HG03066 (cell line): ENCODE measurements at regions not wholly inside any gene's neighbourhood (a gene's known extent, or its start where the extent isn't known, plus 50 kb on each side); places are given as distances from the start of the nearest gene placed in this dataset.
"Not testable (repeated sequence)": the region's sequence is repeated elsewhere in the genome, so short reads cannot be mapped to it uniquely, and the experiment has no call there.

Experiments
- ATAC-seq: cut with Tn5 transposase; IDR thresholded peaks from one replicate; pipeline ENCODE4 v1.9.1; 2021; ENCODE audit warnings: low read depth; ENCODE audit not compliant: unreplicated experiment

DNA sequence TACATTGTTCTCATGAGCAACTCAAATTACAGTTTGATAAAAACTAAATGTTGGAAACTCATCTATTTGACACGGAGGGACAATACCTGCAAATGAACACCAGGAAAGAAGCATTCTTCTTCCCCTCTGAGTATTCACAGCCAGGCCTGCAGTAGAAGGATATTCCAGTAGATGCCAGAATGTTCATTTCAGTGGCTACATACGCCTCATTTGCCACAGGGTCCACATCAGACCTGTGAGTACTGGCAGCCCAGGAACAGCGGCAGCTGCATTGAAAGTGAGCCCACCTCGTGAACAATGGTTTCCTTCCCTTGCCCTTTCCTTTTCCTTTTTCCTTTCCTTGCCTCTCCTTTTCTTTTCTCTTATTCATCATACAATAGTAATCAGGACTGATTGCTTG is 81.1 kb upstream of the NEIL3 start:
- ATAC-seq, result no peak

DNA sequence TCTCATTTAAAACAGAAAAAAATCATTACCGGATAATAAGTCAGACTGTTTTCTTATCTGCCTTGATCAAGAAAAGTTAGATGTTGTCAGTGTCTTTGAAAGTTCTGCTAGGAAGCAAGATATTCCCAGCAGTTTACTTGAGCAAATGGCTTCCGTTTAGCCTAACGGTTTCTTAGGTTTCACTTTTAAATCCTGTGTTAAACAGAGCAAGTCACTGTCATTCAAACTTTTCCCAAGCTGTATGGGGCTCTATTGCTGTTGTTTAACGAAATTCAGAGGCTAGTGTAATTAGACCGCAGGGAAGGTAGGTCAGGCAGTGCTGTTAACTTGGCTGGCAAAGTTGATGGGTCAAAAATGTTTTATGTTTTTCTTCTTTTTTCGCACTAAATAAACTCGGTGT is 80.3 kb upstream of the NEIL3 start:
- no peak for ATAC-seq

DNA sequence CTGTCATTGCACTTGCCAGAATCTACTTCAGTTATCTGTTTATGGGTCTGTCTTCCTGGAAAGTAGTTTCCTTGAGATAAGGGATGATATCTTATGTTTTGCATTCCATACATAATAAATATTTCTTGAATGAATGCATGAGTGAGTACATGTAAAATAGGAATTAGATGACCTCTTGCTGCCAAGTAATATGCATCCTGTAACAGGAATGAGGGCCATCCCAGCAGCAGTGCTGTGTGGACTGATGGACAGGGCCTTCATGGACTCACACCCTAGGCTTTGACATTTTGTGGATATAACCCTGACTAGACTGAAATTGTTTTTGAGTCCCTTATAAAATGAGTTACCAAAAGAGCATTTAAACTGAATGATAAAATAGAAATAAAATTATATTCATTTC is 77.2 kb upstream of the NEIL3 start:
- no peak for ATAC-seq

DNA sequence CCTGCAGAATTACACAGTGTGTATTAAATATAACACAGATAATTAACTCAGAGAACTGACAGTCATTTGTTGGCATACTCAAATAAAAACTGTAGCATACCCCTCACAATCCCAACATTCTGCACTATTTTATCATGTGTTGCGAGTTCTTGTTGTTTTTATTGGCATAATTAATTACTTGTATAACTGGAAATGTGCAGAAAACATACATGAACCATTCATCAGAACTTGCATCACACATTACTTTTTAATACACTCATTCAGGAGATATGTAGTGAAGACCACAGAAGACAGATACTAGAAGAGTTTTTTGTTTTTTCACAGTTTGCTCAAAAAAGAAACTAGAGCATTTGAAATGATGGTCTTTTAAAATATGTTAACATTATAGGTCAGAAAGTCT is 74.6 kb upstream of the NEIL3 start:
- ATAC-seq, result no peak

DNA sequence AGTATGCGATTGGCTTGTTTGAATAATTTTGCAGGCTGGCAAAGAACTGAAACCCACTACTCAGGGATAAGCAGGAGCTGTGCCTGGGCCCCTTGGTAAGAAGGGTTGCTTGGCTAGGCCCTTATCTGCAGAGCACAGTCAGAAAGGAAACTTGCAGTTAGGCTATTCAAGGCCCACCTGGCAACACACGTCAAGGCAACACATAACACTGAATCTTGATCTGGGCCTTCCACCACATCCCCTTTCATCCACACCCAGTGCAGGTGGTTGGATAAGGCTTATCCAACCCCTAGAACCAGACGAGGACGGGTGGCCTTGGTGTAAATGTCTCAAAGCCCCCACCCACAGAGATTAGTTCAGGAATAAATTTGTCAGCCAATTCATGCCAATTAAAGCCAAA is 72.8 kb upstream of the NEIL3 start:
- ATAC-seq, result no peak

DNA sequence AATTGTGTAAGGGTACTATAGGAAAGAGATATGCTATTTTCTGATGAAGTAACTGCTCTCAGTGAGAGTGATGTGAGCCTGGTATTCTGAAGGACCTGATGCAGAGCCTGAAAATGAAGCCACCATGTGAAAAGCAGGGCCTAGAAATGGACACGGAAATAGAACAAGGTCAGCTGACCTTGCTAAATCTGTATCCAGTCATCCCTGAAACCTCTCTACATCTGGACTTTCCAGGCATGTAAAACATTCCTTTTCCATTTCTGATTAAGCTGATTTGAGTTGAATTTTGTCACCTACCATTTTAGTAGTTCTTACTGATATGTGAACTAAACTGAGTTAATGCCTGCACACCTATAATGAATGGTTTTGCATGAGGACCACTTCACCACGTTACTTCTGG is 72.4 kb upstream of the NEIL3 start:
- no peak for ATAC-seq

DNA sequence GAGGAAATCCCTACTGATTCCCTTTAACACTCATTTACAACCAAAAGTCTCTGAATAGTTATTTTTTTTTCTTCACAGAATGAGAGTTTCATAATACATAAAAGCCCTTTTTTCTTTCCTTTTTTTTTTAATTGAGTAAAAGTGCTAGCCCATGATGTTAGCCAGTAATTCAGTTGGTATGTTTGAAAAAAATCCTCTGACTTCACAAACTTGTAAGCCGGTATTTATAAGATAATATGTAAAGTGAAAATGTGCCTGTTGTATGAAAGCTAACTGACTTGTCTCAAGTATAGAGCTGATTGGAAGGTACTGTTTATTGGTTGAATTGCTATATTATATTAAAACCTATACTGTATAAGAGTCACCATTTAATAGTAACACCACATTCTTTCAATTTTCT is 70.2 kb upstream of the NEIL3 start:
- ATAC-seq, result no peak

DNA sequence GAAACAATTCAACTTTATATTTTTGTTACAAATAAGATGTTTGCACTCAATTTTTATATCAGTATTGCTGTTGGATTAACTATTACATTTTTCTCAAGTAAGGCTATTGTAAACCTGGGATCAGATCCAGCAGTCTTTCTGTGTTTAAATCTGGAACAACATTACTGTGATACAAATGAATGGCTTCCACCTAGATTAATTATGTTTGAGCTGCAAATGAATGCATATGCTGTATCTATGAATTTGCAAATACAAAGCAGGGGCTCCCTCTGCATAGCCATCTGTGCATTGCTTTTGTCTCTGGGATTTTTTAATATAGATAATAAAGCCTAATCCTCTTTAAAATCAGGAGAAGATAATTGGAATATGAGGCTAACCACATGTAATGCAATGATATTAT is 69.8 kb upstream of the NEIL3 start:
- no peak for ATAC-seq

DNA sequence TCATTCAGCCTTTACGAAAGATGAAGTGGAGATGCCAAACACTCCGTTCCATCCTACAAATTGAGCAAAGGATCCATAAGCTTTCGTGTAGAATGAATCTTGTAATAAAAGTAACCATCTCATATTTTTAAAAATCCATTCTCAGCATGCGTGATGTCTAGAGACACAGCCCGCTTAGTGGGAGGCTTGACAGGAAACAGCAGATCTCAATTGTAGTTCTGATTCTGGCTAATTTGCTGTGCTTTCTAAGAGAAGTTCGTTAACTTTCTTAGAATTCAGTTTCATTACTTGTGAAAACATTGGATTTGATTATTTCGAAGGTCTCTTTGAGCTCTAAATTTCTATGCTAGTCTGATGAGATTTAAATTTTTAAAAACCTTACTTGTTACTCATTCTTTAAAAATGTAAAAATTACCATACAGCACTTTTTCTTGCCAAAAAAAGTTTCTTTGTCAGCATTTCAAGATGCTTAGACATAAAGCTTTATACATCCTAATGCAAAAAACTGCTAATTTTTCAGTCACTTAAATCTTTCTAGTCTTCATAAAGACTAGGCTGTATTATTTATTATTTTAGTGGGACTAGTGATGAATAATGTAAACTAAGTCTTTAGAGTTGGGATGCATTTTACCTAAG is 66.9 kb upstream of the NEIL3 start:
- no peak for ATAC-seq

DNA sequence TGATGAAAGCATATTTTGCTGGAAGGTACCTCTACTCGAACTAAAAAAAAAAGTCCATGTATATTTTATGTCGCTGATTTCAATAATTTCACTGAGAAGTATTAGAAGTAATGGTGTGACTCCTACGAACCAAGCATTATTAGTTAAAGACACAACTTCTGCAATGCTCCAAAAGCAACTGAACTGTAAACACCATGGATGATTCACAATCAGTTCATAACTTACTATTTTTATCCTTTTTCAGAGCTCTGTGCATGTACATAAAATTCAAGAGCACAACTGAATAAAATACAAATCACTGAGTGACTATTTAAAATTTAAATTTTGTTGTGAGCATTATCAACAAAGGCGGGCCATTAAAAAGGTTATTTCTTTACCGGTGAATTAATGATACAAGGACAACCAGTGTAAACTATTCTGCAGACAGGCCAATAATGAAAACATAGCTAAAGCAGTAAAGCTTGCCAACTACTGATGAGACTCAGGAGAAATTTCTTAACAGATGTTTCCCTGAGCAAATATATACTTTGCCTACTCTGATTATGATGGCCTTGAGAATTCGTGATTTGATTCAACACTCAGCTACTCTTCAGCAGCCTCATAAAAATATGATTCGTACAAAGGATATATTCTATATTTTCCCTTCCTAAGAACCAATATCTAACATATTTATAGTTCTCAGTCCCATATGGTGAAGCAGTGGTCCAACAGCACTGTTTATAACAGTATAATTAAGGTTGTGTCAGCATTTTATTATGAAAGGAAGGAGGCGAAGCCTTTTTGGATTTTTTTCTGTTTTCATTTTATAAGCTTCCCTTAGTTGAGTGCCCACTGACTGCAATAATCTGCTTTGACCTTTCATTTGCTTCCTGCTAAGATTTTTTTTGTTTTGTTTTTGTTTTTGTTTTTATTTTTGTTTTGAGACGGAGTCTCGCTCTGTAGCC is 62.8 kb upstream of the NEIL3 start:
- ATAC-seq, result no peak

DNA sequence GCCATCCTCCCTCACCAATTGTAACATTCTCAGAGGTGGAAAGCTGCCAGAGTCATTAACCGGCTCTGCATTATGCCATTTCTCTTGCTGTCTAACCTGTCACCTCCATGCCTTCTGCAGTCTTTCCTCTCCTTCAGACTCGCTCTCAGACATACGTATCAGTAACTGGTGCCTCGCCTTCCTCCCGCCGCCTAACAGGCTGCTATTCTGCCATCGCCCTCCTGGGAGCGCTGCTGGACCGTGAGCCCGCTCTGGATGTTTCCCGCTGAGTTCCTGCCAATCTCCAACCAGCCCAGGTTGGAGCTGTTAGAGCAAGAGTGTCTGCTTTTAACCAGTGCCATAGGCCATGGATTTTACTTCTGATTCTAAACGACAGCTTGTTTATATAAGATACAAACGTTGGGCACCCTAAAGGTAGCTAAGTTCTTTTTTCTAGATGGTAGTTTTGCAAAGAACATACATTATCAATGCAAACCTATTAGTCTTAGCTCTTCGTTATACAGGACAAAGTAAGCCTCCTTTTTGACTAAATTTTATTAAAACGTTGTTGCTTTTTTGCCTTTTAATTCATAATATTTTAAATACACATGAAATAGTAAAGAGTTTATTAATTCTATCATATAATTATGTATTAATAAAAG is 59.5 kb upstream of the NEIL3 start:
- peak; percentile 94 for ATAC-seq

DNA sequence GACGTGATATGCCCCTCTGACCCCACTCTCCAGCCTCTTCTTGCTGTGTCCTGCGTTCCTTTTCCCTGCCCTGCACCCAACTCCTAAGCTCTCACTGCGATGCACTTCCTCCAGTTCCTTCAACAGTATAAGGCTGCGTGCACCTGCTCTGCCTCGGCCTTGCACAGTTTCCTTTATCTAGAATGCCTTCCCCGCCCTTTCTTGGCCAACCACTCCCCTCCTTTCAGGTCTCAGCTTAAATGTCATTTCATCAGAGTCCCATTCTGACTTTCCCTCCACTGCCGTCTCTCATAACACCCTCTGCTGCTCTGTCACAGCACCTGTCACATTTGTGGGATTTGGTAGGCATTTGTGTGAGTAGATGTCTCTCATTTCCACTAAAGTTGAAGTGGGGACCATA is 58.4 kb upstream of the NEIL3 start:
- no peak for ATAC-seq

DNA sequence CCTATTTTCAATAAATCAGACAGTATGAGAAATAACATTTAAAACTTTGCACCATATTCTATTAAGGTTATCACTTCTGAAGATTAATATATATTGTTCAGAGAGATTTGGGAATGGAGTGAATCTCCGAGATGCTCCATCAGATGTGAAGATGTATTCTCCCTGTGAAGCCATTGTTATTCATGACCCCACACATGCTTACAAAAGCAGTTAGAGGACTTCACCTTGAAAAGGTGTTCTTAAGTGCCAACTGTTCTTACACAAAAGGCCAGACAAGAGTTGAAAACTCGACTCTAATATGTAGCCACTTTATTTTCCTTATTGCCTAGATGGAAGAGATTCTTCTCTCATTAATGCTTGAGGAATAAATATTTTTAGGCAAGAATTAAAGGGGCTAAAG is 54.3 kb upstream of the NEIL3 start:
- no peak for ATAC-seq

DNA sequence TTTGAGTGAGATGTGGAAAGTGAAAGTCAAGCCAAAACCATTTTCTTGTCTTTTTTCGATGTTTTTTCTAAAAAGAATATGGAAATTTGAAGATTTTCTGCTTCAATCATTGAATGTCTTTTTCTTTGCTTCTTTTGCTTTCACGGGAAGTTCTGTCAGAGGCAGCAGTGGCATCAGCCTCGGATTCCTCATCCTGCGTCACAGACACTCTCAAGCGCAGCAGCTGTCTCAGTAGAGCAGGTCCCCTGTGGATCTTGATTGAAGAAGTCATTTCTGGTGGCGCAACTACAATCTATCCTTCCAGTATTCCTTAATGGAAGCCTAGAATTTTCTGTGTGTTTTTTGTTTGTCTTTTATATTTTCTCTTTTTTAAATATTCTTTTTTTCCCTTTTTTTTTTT is 52.7 kb upstream of the NEIL3 start:
- no peak for ATAC-seq

DNA sequence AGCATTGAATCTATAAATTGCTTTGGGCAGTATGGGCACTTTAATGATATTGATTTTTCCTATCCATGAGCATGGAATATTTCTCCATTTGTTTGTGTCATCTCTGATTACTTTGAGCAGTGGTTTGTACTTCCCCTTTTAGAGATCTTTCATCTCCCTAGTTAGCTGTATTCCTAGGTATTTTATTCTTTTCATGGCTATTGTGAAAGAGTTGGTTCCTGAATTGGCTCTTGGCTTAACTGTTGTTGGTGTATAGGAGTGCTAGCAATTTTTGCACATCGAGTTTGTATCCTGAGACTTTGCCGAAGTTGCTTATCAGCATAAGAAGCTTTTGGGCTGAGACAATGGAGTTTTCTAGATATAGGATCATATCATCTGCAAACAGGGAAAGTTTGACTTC is 50.2 kb upstream of the NEIL3 start:
- ATAC-seq, result not testable (repeated sequence)
